Activated CD8-positive, alpha-beta T cell treated with anti-CD3 and anti-CD28 coated beads for 36 hours (primary cell): ENCODE measurements at regions not wholly inside any gene's neighbourhood (a gene's known extent, or its start where the extent isn't known, plus 50 kb on each side); places are given as distances from the start of the nearest gene placed in this dataset.

ENCODE experiments used
- ATAC-seq: fragments of 200-7000 bp; cut with Tn5 transposase; one replicate; pipeline ENCODE4 v1.10.0; 2021; ENCODE audit warnings: mild to moderate bottlenecking, moderate library complexity
- CTCF ChIA-PET: fragments of 350-600 bp; sonication (Branson Sonifier 250); formaldehyde crosslinking; loops from one replicate; lab custom pipeline; 2021; ENCODE audit warnings: antibody characterized with exemption; lab: Charles Lee
- POLR2A ChIA-PET: fragments of 350-600 bp; sonication (Branson Sonifier 250); formaldehyde crosslinking; loops from one replicate; lab custom pipeline; 2021; ENCODE audit warnings: antibody characterized with exemption; lab: Charles Lee
- DNase-seq: peaks from one replicate; pipeline ENCODE4 v3.0.0-alpha.2; 2020
- H3K27ac Mint-ChIP-seq: one replicate; pipeline ENCODE4 v1.8.0; 2021; ENCODE audit warnings: mild to moderate bottlenecking, mixed read lengths
- H3K27me3 Mint-ChIP-seq: one replicate; pipeline ENCODE4 v1.8.0; 2021; ENCODE audit warnings: mixed read lengths
- H3K36me3 Mint-ChIP-seq: one replicate; pipeline ENCODE4 v1.8.0; 2021; ENCODE audit warnings: low read depth, mixed read lengths
- H3K4me1 Mint-ChIP-seq: one replicate; pipeline ENCODE4 v1.8.0; 2021; ENCODE audit warnings: low read depth, mixed read lengths
- H3K4me3 Mint-ChIP-seq: one replicate; pipeline ENCODE4 v1.8.0; 2021; ENCODE audit warnings: mild to moderate bottlenecking, moderate library complexity, mixed read lengths
- H3K9me3 Mint-ChIP-seq: one replicate; pipeline ENCODE4 v1.8.0; 2021; ENCODE audit warnings: mixed read lengths
- intact Hi-C: fragments of 100-400 bp; cut with micrococcal nuclease; formaldehyde crosslinking; loops from one replicate; pipeline ENCODE4 v1.10.0; 2022
- TF ChIP-seq, protein P1 (sequence below): fragments of 200-600 bp; IDR thresholded peaks from one replicate; pipeline ENCODE4 v1.8.0; 2022; ENCODE audit warnings: antibody characterized with exemption, mild to moderate bottlenecking

- Mint-ChIP-seq H3K4me3 (no peak overlapping the region), H3K9me3 (peaks cover 2% of the 10 kb centered on the region), H3K27me3 (no peaks in the 10 kb centered on the region), H3K4me1 (no peaks in the 10 kb centered on the region), H3K36me3 (no peaks in the 10 kb centered on the region), H3K27ac (no peak overlapping the region)
- ChIA-PET POLR2A (no interaction called here), CTCF (no interaction called here)
- intact Hi-C loops: no loop called here
- ATAC-seq (no peak), DNase-seq (no peak)
- TF ChIP-seq, protein P1, sequence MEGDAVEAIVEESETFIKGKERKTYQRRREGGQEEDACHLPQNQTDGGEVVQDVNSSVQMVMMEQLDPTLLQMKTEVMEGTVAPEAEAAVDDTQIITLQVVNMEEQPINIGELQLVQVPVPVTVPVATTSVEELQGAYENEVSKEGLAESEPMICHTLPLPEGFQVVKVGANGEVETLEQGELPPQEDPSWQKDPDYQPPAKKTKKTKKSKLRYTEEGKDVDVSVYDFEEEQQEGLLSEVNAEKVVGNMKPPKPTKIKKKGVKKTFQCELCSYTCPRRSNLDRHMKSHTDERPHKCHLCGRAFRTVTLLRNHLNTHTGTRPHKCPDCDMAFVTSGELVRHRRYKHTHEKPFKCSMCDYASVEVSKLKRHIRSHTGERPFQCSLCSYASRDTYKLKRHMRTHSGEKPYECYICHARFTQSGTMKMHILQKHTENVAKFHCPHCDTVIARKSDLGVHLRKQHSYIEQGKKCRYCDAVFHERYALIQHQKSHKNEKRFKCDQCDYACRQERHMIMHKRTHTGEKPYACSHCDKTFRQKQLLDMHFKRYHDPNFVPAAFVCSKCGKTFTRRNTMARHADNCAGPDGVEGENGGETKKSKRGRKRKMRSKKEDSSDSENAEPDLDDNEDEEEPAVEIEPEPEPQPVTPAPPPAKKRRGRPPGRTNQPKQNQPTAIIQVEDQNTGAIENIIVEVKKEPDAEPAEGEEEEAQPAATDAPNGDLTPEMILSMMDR: no peak
Measured at GRCh38 chr3:164231718-164232117, 846.6 kb downstream of the SI start.

- Mint-ChIP-seq H3K9me3 (peaks cover 2% of the 10 kb centered on the region), H3K4me3 (no peak overlapping the region), H3K27ac (no peak overlapping the region), H3K4me1 (no peaks in the 10 kb centered on the region), H3K27me3 (no peaks in the 10 kb centered on the region), H3K36me3 (no peaks in the 10 kb centered on the region)
- POLR2A ChIA-PET: no interaction called here
- ATAC-seq: no peak
- intact Hi-C loops: no loop called here
- no peak for DNase-seq
- TF ChIP-seq, protein P1: no peak
- CTCF ChIA-PET: no interaction called here
Measured at GRCh38 chr3:164230385-164231094, 847.8 kb downstream of the SI start.

DNA sequence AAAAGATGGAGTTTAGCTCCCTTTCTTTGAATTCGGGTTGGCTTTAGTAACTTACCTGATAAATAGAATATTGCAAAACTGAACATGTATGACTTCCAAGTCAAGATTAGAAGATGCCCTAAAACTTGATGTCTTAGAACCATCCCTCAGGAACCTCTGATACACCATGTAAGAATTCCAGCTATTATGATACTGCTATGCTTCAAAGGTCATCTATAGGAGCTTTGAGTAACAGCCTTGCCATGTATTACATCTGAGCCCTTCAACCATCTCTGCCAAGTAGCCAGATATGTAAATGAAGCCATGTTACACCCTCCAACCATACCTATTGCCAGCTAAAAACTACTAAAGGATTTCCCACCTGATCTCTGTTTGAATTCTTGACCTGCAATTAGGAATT is 854.2 kb downstream of the SI start:
- Mint-ChIP-seq H3K4me3 (no peak overlapping the region), H3K27me3 (no peaks in the 10 kb centered on the region)
- ATAC-seq: no peak

DNA sequence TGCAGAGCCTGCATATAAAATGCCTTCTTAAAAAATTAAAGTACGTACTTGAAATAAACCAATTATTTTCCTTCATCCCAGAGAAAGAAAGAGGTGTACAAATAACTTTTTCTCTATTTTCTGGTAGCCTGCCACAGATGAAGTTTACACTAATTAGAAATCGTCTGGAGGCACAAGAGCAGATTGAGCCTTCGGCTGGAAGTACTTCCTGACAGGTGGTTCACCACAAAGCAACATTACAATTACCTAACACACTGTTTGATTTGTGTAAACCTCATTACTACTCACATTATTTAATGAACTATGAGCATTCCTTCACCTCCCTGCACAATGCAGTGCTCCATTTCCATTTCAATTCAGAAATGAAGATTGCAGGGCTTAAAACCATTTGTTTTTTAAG is 856.1 kb downstream of the SI start:
- CTCF ChIA-PET: no interaction called here
- DNase-seq: no peak
- Mint-ChIP-seq H3K36me3 (no peaks in the 10 kb centered on the region), H3K4me1 (no peaks in the 10 kb centered on the region), H3K27me3 (no peaks in the 10 kb centered on the region), H3K4me3 (no peak overlapping the region), H3K27ac (no peak overlapping the region), H3K9me3 (peaks cover 12% of the 10 kb centered on the region)
- TF ChIP-seq, protein P1: no peak
- ATAC-seq: no peak
- POLR2A ChIA-PET: no interaction called here
- intact Hi-C loops: no loop called here

More for the DNA sequence above, 854.2 kb downstream of the SI start:
- CTCF ChIA-PET: no interaction called here
- Mint-ChIP-seq H3K27ac (no peak overlapping the region), H3K4me1 (no peaks in the 10 kb centered on the region), H3K9me3 (peaks cover 5% of the 10 kb centered on the region), H3K36me3 (no peaks in the 10 kb centered on the region)
- POLR2A ChIA-PET: interaction anchor here (0.6 kb wide), 1 partner anchor 280 kb away, joined by 3 read pairs; no protein-coding TSS in a partner anchor
- DNase-seq: no peak
- TF ChIP-seq, protein P1: no peak
- intact Hi-C loops: no loop called here

GRCh38 chr3:164221297-164221696 is 857.0 kb downstream of the SI start:
- TF ChIP-seq, protein P1: no peak
- H3K4me1 Mint-ChIP-seq: no peaks in the 10 kb centered on the region
- no peak overlapping the region for H3K27ac Mint-ChIP-seq

More at GRCh38 chr3:164221297-164221696, 857.0 kb downstream of the SI start:
- ChIA-PET CTCF (no interaction called here), POLR2A (no interaction called here)
- no peak for ATAC-seq
- Mint-ChIP-seq H3K9me3 (peaks cover 16% of the 10 kb centered on the region), H3K4me3 (no peak overlapping the region), H3K36me3 (no peaks in the 10 kb centered on the region), H3K27me3 (no peaks in the 10 kb centered on the region)
- intact Hi-C loops: no loop called here
- DNase-seq: no peak
